ENCODE measurements at regions not wholly inside any gene's neighbourhood (a gene's known extent, or its start where the extent isn't known, plus 50 kb on each side); places are given as distances from the start of the nearest gene placed in this dataset.
"Not testable (repeated sequence)": the region's sequence is repeated elsewhere in the genome, so short reads cannot be mapped to it uniquely, and the experiment has no call there.

DNA sequence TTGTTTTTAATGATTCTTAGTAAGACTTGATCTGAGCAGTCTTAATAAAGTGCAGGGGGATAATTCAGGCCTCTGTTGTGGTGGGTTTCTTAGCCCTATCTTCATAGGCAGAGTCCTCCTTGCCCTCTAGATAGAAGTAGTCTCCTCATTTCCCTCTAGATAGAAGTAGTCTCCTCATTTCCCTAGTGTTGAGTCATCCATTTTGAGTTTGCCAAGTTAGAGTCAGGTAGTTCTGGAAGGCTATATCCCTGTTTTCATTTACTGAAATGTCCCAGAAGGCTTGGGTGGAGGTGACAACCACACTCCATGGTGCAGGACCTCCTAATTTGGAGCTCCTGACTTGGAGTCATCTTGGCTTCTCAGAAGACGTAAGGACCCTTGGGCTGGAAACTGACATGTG is 384.6 kb downstream of the MLLT3 start:
- no peak for DNase-seq

DNA sequence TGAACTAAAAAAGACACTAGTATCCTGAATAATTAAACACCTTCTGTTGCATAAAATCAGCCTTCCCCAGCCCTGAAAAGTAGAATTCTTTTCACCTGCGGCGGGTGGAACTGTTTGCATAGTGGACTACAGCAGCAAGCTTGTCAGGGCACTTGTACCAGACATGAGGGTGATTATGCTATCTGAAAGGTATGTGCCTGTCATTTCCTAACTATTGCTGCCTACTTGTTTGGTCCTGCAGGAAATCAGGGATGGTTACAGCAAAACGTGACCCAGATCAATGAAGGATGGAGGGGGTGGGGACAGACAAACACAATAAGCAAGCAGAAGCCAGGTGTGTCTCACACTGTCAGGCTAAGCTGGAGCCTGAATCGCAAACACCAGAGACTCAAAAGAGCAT is 385.6 kb downstream of the MLLT3 start:
- peak; percentile 5 for DNase-seq

DNA sequence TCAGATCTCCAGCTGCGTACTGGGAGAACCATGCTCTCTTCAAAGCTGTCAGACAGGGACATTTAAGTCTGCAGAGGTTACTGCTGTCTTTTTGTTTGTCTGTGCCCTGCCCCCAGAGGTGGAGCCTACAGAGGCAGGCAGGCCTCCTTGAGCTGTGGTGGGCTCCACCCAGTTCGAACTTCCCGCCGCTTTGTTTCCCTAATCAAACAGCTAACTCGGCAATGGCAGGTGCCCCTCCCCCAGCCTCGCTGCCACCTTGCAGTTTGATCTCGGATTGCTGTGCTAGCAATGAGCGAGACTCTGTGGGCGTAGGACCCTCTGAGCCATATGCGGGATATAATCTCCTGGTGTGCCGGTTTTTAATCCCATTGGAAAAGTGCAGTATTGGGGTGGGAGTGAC is 387.1 kb downstream of the MLLT3 start:
- DNase-seq, result not testable (repeated sequence)

- no peak for DNase-seq
Observed at GRCh38 chr9:20228096-20228495, 394.2 kb downstream of the MLLT3 start.

DNA sequence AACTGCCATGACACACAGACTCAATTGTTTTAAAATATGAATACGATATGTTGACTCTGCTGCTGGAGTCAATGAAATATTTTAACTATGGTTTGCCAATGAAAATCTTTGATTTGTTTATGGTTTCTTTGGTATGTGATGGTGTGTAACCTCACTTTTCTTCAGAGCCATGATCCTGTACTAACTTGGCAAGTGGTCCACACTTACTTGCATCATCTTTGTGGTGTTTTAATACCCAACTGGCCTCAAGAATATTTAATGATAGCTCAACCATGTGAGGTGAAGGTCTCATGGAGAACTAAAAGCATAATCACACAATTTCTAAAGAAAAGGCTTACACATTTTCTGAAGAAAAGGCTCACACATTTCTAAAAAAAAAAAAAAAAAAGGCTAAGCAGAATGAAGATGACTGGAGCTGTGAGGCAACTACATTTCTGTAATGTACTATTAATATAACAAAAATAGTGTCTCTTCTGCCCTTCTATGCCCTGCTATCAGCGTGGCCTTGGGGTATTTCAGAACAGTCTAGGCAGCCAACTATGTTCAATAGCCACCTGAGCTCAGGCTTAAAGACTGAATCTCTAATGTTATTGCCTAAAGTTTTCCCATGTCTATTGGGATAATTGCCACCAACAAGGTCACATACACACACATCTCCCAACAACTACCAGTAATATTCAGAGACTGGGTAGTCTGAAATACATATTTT is 395.0 kb downstream of the MLLT3 start:
- no peak for DNase-seq

- no peak for DNase-seq
Observed at GRCh38 chr9:20226345-20226744, 396.0 kb downstream of the MLLT3 start.

DNA sequence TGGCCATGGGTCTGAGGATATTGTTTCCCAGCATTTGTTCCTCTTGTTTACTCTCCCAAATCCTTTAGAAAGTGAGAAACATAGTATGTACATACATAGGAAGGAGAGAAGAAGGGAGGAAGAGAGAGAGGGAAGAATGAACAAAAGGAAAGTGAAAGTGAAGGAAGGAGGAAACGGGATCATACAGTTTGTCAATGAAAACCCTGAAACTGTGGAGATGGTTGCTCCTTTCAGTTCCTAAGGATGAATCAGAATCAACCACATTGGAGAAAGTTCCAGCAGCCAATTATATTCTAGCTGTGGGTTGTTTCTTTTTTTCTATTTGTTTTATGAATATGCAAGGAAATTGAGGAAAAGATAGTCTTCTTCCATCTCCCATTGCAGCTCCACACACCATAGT is 396.5 kb downstream of the MLLT3 start:
- no peak for DNase-seq

GRCh38 chr9:20224756-20225155 is 397.5 kb downstream of the MLLT3 start:
- no peak for DNase-seq

GRCh38 chr9:20220286-20220685 is 402.0 kb downstream of the MLLT3 start:
- DNase-seq, result no peak

- DNase-seq, result no peak
Observed at GRCh38 chr9:20219437-20219836, 402.9 kb downstream of the MLLT3 start.

- no peak for DNase-seq
Observed at GRCh38 chr9:20217596-20217995, 404.7 kb downstream of the MLLT3 start.

- no peak for DNase-seq
Observed at GRCh38 chr9:20216438-20216837, 405.9 kb downstream of the MLLT3 start.

GRCh38 chr9:20215552-20215951 is 406.7 kb downstream of the MLLT3 start:
- DNase-seq, result no peak

DNA sequence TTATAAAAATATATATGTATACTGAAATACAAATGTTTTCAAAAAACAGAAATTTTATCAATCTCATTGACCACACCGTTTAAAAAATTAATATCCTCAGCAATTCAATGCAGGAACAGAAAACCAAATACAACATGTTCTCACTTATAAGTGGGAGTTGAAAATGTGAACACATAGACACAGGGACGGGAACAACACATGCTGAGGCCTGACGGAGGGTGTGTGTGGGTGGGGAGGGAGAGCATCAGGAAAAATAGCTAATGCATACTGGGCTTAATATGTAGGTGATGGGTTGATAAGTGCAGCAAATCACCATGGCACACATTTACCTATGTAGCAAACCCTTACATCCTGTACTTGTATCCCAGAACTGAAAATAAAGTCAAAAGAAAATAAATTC is 409.5 kb downstream of the MLLT3 start:
- no peak for DNase-seq

- no peak for DNase-seq
Observed at GRCh38 chr9:20209391-20210340, 412.6 kb downstream of the MLLT3 start.

GRCh38 chr9:20208961-20209371 is 413.3 kb downstream of the MLLT3 start:
- no peak for DNase-seq

- no peak for DNase-seq
Observed at GRCh38 chr9:20208226-20208625, 414.1 kb downstream of the MLLT3 start.

DNA sequence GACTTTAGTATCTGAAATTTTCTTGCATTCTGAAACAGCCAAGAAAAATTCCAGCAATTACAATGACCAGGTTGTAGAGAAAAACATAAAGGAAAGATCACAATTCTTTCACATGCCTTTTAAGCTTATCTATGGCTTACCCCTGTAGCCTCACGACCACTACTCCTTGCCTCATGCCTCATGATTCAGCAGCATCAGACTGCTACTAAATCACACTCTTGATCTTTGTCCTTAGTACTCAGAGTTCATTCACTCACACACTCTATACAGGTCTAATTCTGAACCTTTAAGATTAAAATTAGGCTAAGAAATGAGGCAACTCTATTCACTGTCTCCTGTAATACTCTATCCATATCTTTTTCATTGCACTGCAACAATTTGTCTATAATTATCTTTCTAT is 415.1 kb downstream of the MLLT3 start:
- no peak for DNase-seq

DNA sequence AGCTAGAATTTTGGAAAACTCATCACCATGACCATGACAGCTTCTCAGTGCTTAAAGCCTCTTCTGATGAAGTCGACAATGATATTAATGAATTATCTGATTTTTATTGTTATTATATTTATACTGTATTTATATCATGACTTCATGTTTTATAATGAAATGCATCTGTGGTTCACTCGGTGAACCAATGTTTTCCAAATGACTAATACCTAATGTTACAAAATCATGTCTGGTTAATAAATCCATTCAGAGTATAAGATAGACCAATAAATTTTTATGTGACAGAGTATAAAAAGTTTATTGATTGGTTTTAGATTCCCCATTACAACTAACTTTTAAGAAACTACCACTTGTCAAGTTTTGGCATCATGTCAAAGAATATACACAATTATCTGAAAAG is 416.5 kb downstream of the MLLT3 start:
- no peak for DNase-seq

DNA sequence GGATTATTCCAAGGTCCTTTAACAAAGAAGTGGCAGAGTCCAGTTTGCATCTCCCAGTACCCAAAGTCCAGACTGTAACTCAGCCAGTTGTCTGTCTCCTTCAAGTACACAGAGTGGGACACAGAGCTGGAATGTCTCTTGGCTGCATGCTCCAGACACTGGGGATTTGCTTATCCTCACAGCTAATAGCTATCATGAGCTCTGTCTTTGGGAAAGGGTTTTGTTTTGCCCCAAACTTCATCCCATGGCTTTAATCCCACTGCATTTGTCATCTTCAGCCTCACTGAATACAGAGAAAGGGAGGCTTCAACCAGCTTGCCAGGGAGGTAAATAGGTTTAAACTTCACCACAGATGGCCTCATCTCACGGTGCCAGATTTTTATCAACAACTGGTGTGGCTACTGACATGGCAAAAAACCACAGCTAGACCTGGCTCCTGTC is 412.2 kb upstream of the SLC24A2 start:
- DNase-seq, result no peak

DNA sequence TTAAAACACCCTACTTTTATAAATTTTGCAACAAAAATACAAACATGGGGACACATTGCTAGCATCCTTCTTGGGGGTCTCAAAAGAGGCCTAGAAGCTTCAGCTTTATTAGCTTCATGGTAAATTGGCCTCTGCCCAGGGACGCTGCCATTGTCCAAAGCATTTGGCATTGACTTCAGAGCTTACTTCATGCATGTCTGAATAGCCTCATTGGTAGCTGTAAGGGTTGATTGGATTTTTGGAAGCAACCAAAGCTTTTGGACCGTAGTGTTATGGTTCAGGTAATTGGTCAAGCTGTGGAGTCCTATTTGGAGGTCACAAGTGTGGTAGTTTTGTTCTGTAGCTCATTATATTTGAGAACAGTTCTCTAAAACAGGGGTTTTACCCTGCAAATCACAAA is 411.7 kb upstream of the SLC24A2 start:
- DNase-seq, result no peak

GRCh38 chr9:20199111-20199510 is 410.3 kb upstream of the SLC24A2 start:
- no peak for DNase-seq

DNA sequence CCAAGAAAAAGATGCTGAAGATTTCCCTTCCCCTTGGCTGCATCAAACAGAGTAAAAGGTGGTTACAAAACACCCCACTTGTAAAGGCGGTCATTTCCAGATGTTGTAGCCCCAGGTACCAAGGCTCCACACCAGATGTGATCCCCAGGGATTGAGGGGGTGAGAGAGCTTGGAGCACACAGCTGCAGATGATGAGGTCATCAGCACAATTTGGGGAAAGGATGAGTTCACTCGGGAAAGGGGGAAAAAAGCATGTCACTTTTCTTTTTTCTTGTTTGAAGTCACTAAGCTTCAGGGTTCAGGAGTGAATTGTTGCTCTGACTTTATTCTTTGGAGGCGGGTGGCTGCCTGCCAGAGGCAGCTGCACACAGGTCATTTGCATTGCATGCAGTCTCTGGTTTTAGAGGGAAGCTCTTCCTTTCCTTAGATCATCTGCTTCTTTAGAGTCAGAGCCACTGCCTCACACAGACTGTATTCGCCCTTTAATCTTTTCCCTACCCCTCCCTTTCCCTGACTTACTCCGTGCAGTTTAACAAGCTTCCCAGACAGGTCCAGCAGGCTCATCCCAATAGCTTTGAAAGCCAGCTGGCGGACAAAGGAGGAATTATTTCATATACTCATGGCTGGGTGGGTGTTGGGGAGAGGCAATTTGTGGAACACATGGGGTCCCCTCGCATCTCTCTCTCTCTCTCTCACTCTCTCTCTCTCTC is 409.3 kb upstream of the SLC24A2 start:
- DNase-seq, result no peak
